SU-DHL-6 (cell line): ENCODE measurements at regions not wholly inside any gene's neighbourhood (a gene's known extent, or its start where the extent isn't known, plus 50 kb on each side); places are given as distances from the start of the nearest gene placed in this dataset.

ENCODE experiments used
- H2AFZ ChIP-seq: fragments of 200-600 bp; sonication (generic); 2 replicates; pipeline ENCODE4 v1.6.1; 2014; ENCODE audit warnings: low read depth, mild to moderate bottlenecking, moderate library complexity, mixed read lengths, antibody characterized with exemption, low read length; ENCODE audit not compliant: severe bottlenecking
- H3F3A ChIP-seq: fragments of 200-600 bp; shearing (Covaris generic); 2 replicates; pipeline ENCODE4 v1.6.0; 2016; ENCODE audit warnings: antibody characterized with exemption, mild to moderate bottlenecking; ENCODE audit not compliant: insufficient read depth
- H3K27ac ChIP-seq: fragments of 200-600 bp; sonication (generic); 2 replicates; pipeline ENCODE4 v1.5.1; 2016; ENCODE audit warnings: low read depth, mild to moderate bottlenecking, low read length, moderate library complexity, mixed read lengths
- H3K27me3 ChIP-seq: fragments of 200-600 bp; sonication (generic), shearing (Covaris generic); 2 replicates; pipeline ENCODE4 v1.6.0; 2014; ENCODE audit warnings: mild to moderate bottlenecking, low read length
- H3K36me3 ChIP-seq: fragments of 200-600 bp; sonication (generic); 2 replicates; pipeline ENCODE4 v1.6.1; 2014; ENCODE audit warnings: mild to moderate bottlenecking, low read length, mixed read lengths
- H3K4me2 ChIP-seq: fragments of 300-600, 200-600 bp; shearing (Covaris generic), sonication (generic); 2 replicates; pipeline ENCODE4 v1.6.0; 2014; ENCODE audit warnings: low read length, low read depth, mild to moderate bottlenecking; ENCODE audit not compliant: poor library complexity, severe bottlenecking
- H3K4me3 ChIP-seq: fragments of 200-600 bp; sonication (generic); 2 replicates; pipeline ENCODE4 v1.5.1; 2014; ENCODE audit warnings: antibody characterized with exemption, low read length, mild to moderate bottlenecking, mixed read lengths; ENCODE audit not compliant: insufficient read depth, poor library complexity, severe bottlenecking
- H3K79me2 ChIP-seq: fragments of 200-600 bp; sonication (generic); 2 replicates; pipeline ENCODE4 v1.6.1; 2014; ENCODE audit warnings: mild to moderate bottlenecking, low read length, moderate library complexity; ENCODE audit not compliant: insufficient read depth
- H3K9ac ChIP-seq: fragments of 200-600 bp; sonication (generic); 2 replicates; pipeline ENCODE4 v1.7.0; 2014; ENCODE audit warnings: mild to moderate bottlenecking, low read length
- H3K9me2 ChIP-seq: fragments of 200-600 bp; sonication (generic); replicated peaks from 2 replicates; pipeline ENCODE4 v1.6.1; 2014; ENCODE audit warnings: low read length; ENCODE audit not compliant: insufficient read depth
- H3K9me3 ChIP-seq: fragments of 200-600 bp; sonication (generic); 2 replicates; pipeline ENCODE4 v1.6.1; 2014; ENCODE audit warnings: low read length, mixed read lengths; ENCODE audit not compliant: insufficient read depth
- H4K20me1 ChIP-seq: fragments of 200-600 bp; sonication (generic); 2 replicates; pipeline ENCODE4 v1.6.1; 2014; ENCODE audit warnings: low read depth, mild to moderate bottlenecking, antibody characterized with exemption, low read length, moderate library complexity, mixed read lengths
- CTCF ChIP-seq: fragments of 200-600 bp; sonication (generic); IDR thresholded peaks from one replicate; pipeline ENCODE4 v1.5.1; 2017; ENCODE audit warnings: antibody characterized with exemption, mild to moderate bottlenecking, low read length, moderate library complexity; ENCODE audit not compliant: insufficient read depth, poor library complexity, severe bottlenecking
- EZH2phosphoT487 ChIP-seq: fragments of 200-600 bp; sonication (generic), shearing (Covaris generic); conservative IDR thresholded peaks from 2 replicates; pipeline ENCODE4 v1.6.1; 2018; ENCODE audit warnings: mild to moderate bottlenecking, antibody characterized with exemption, low read length, moderate library complexity, mixed read lengths

- H3K79me2 ChIP-seq: no peaks in the 10 kb centered on the region
- no peaks in the 10 kb centered on the region for H3K9me3 ChIP-seq
- H3K27me3 ChIP-seq: no peaks in the 10 kb centered on the region
- H3K4me3 ChIP-seq: no peak overlapping the region
- no peaks in the 10 kb centered on the region for H3K36me3 ChIP-seq
- H2AFZ ChIP-seq: no peak overlapping the region
- no peaks in the 10 kb centered on the region for H3K9me2 ChIP-seq
- H3K9ac ChIP-seq: no peak overlapping the region
- H3F3A ChIP-seq: no peaks in the 10 kb centered on the region
- H3K4me2 ChIP-seq: no peak overlapping the region
- H3K27ac ChIP-seq: no peak overlapping the region
- TF ChIP-seq EZH2phosphoT487 (no peak), CTCF (no peak)
- H4K20me1 ChIP-seq: no peaks in the 10 kb centered on the region
Observed at GRCh38 chr1:221411283-221411682, 330.6 kb downstream of the DUSP10 start.

DNA sequence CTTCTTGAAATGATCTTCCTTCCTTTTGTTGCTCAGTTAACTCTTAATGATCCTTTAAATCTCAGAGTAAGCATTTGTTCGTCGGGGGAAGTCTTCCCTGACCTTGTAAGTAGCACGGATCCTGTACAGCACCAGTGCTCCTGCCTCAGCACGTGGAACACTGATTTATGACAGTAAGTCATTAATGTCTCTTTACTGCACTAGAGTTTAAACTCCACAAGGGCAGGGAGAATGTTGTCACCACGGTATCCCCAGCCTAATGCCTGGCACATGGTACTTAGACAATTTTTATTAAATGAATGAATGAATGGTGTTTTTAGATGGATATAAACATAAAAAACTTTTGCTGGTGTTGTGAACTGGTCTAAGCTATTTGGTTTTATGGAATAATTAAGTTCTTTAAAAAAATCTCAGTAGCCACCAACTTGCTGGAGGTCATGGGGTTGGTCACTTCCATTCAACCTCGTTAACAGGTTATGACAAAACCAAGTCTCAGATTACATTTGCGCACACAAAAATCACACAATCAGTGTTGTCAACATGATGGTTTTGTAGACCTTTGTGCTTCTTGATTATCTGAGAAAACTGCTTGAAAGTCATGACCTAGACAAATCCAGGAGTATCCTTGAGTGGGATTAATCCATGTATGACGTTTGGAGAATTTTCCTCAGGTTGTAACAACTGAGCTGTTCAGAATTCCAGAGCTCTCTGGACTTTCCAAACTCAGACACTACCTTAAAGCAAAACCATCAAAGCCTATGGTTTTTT lies 326.9 kb downstream of the DUSP10 start:
- H3K36me3 ChIP-seq: no peaks in the 10 kb centered on the region
- H3K27ac ChIP-seq: no peak overlapping the region
- TF ChIP-seq EZH2phosphoT487 (no peak), CTCF (no peak)
- no peaks in the 10 kb centered on the region for H3F3A ChIP-seq
- H2AFZ ChIP-seq: no peak overlapping the region
- H3K27me3 ChIP-seq: no peaks in the 10 kb centered on the region
- H3K9me3 ChIP-seq: no peaks in the 10 kb centered on the region
- no peak overlapping the region for H3K4me3 ChIP-seq
- no peaks in the 10 kb centered on the region for H3K9me2 ChIP-seq
- H3K4me2 ChIP-seq: no peak overlapping the region
- no peaks in the 10 kb centered on the region for H3K79me2 ChIP-seq
- H3K9ac ChIP-seq: no peak overlapping the region
- no peaks in the 10 kb centered on the region for H4K20me1 ChIP-seq

- H3K36me3 ChIP-seq: no peaks in the 10 kb centered on the region
- H3K4me3 ChIP-seq: no peak overlapping the region
- H3K79me2 ChIP-seq: no peaks in the 10 kb centered on the region
- TF ChIP-seq EZH2phosphoT487: no peak
- TF ChIP-seq CTCF: no peak
- H3K27me3 ChIP-seq: no peaks in the 10 kb centered on the region
- no peaks in the 10 kb centered on the region for H4K20me1 ChIP-seq
- no peaks in the 10 kb centered on the region for H3K9me2 ChIP-seq
- no peak overlapping the region for H3K4me2 ChIP-seq
- H3K27ac ChIP-seq: no peak overlapping the region
- H3K9ac ChIP-seq: no peak overlapping the region
- H3F3A ChIP-seq: no peaks in the 10 kb centered on the region
- no peak overlapping the region for H2AFZ ChIP-seq
- no peaks in the 10 kb centered on the region for H3K9me3 ChIP-seq
Observed at GRCh38 chr1:221415651-221416050, 326.2 kb downstream of the DUSP10 start.
